Dendritic cell treated with granulocyte-macrophage colony-stimulating factor and Interleukin-4, amounts not matched to agents 40 ng/mL and 50 ng/mL, for 4 days (primary cell): ENCODE measurements at regions not wholly inside any gene's neighbourhood (a gene's known extent, or its start where the extent isn't known, plus 50 kb on each side); places are given as distances from the start of the nearest gene placed in this dataset.
"Not testable (repeated sequence)": the region's sequence is repeated elsewhere in the genome, so short reads cannot be mapped to it uniquely, and the experiment has no call there.

ENCODE experiments used
- H3K27ac Mint-ChIP-seq: one replicate; pipeline ENCODE4 v1.8.0; 2022; ENCODE audit warnings: mild to moderate bottlenecking, mixed read lengths
- H3K27me3 Mint-ChIP-seq: one replicate; pipeline ENCODE4 v1.8.0; 2022; ENCODE audit warnings: mild to moderate bottlenecking, mixed read lengths
- H3K36me3 Mint-ChIP-seq: one replicate; pipeline ENCODE4 v1.8.0; 2022; ENCODE audit warnings: low read depth, mixed read lengths
- H3K4me1 Mint-ChIP-seq: one replicate; pipeline ENCODE4 v1.8.0; 2022; ENCODE audit warnings: low read depth, mixed read lengths
- H3K4me3 Mint-ChIP-seq: one replicate; pipeline ENCODE4 v1.8.0; 2022; ENCODE audit warnings: mild to moderate bottlenecking, moderate library complexity, mixed read lengths
- H3K9me3 Mint-ChIP-seq: one replicate; pipeline ENCODE4 v1.8.0; 2022; ENCODE audit warnings: mixed read lengths
- intact Hi-C: fragments of 100-400 bp; cut with micrococcal nuclease; formaldehyde crosslinking; loops from one replicate; pipeline ENCODE4 v1.15.0; 2022

- Mint-ChIP-seq H3K36me3 (no peaks in the 10 kb centered on the region), H3K9me3 (no peaks in the 10 kb centered on the region), H3K4me3 (no peak overlapping the region), H3K27me3 (peaks cover 51% of the 10 kb centered on the region), H3K4me1 (no peaks in the 10 kb centered on the region), H3K27ac (no peak overlapping the region)
- intact Hi-C loops, result no loop called here
Observed at GRCh38 chr16:88128556-88128955, 177.3 kb downstream of the BANP start.

GRCh38 chr16:88129133-88129532, 177.9 kb downstream of the BANP start:
- intact Hi-C loops, H3K36me3 Mint-ChIP-seq, H3K9me3 Mint-ChIP-seq, H3K4me1 Mint-ChIP-seq, H3K4me3 Mint-ChIP-seq, H3K27ac Mint-ChIP-seq: not testable (repeated sequence)
- H3K27me3 Mint-ChIP-seq, result peaks cover 56% of the 10 kb centered on the region

- Mint-ChIP-seq H3K4me1 (no peaks in the 10 kb centered on the region), H3K27me3 (peaks cover 64% of the 10 kb centered on the region), H3K9me3 (no peaks in the 10 kb centered on the region), H3K36me3 (no peaks in the 10 kb centered on the region), H3K4me3 (no peak overlapping the region), H3K27ac (no peak overlapping the region)
- intact Hi-C loops, result no loop called here
Observed at GRCh38 chr16:88130016-88130415, 178.8 kb downstream of the BANP start.

GRCh38 chr16:88130681-88131080, 179.4 kb downstream of the BANP start:
- Mint-ChIP-seq H3K27ac (no peak overlapping the region), H3K9me3 (no peaks in the 10 kb centered on the region), H3K4me3 (no peak overlapping the region), H3K36me3 (no peaks in the 10 kb centered on the region), H3K4me1 (no peaks in the 10 kb centered on the region), H3K27me3 (peaks cover 69% of the 10 kb centered on the region)
- intact Hi-C loops, result no loop called here

GRCh38 chr16:88131256-88131655, 180.0 kb downstream of the BANP start:
- intact Hi-C loops, result no loop called here
- Mint-ChIP-seq H3K27me3 (peaks cover 75% of the 10 kb centered on the region), H3K27ac (no peak overlapping the region), H3K4me1 (no peaks in the 10 kb centered on the region), H3K36me3 (no peaks in the 10 kb centered on the region), H3K4me3 (no peak overlapping the region), H3K9me3 (no peaks in the 10 kb centered on the region)

GRCh38 chr16:88131966-88132365, 180.7 kb downstream of the BANP start:
- Mint-ChIP-seq H3K27ac (no peak overlapping the region), H3K27me3 (peaks cover 80% of the 10 kb centered on the region), H3K36me3 (no peaks in the 10 kb centered on the region), H3K4me3 (no peak overlapping the region), H3K4me1 (no peaks in the 10 kb centered on the region), H3K9me3 (no peaks in the 10 kb centered on the region)
- intact Hi-C loops, result no loop called here

- peaks cover 6% of the 10 kb centered on the region for H3K36me3 Mint-ChIP-seq
Observed at GRCh38 chr16:88132836-88133506, 181.7 kb downstream of the BANP start.

GRCh38 chr16:88133507-88133843, 182.2 kb downstream of the BANP start:
- intact Hi-C loops, result no loop called here
- Mint-ChIP-seq H3K9me3 (peaks cover 14% of the 10 kb centered on the region), H3K36me3 (peaks cover 6% of the 10 kb centered on the region), H3K27me3 (peaks cover 77% of the 10 kb centered on the region), H3K4me3 (no peak overlapping the region), H3K27ac (no peak overlapping the region), H3K4me1 (no peaks in the 10 kb centered on the region)

More at GRCh38 chr16:88132836-88133506, 181.7 kb downstream of the BANP start:
- Mint-ChIP-seq H3K27me3 (peaks cover 81% of the 10 kb centered on the region), H3K4me1 (no peaks in the 10 kb centered on the region), H3K27ac (no peak overlapping the region), H3K9me3 (peaks cover 9% of the 10 kb centered on the region), H3K4me3 (no peak overlapping the region)
- intact Hi-C loops, result no loop called here

- H3K27ac Mint-ChIP-seq, H3K4me3 Mint-ChIP-seq, H3K4me1 Mint-ChIP-seq, H3K36me3 Mint-ChIP-seq, intact Hi-C loops: not testable (repeated sequence)
- Mint-ChIP-seq H3K9me3 (peaks cover 19% of the 10 kb centered on the region), H3K27me3 (peaks cover 69% of the 10 kb centered on the region)
Observed at GRCh38 chr16:88134172-88134898, 183.1 kb downstream of the BANP start.

GRCh38 chr16:88134899-88135682, 183.9 kb downstream of the BANP start:
- H3K4me3 Mint-ChIP-seq, H3K27ac Mint-ChIP-seq, H3K36me3 Mint-ChIP-seq, intact Hi-C loops: not testable (repeated sequence)
- Mint-ChIP-seq H3K27me3 (peaks cover 64% of the 10 kb centered on the region), H3K4me1 (peaks cover 11% of the 10 kb centered on the region), H3K9me3 (peaks cover 19% of the 10 kb centered on the region)

GRCh38 chr16:88136211-88136713, 185.0 kb downstream of the BANP start:
- H3K27me3 Mint-ChIP-seq, result peaks cover 62% of the 10 kb centered on the region
- intact Hi-C loops, H3K27ac Mint-ChIP-seq, H3K36me3 Mint-ChIP-seq, H3K4me3 Mint-ChIP-seq: not testable (repeated sequence)
- H3K9me3 Mint-ChIP-seq, result peaks cover 19% of the 10 kb centered on the region
- peaks cover 14% of the 10 kb centered on the region for H3K4me1 Mint-ChIP-seq

- Mint-ChIP-seq H3K4me1 (peaks cover 14% of the 10 kb centered on the region), H3K27me3 (peaks cover 61% of the 10 kb centered on the region), H3K9me3 (peaks cover 19% of the 10 kb centered on the region)
- H3K27ac Mint-ChIP-seq, intact Hi-C loops, H3K4me3 Mint-ChIP-seq, H3K36me3 Mint-ChIP-seq: not testable (repeated sequence)
Observed at GRCh38 chr16:88136939-88137338, 185.7 kb downstream of the BANP start.

- H3K4me1 Mint-ChIP-seq, result peaks cover 14% of the 10 kb centered on the region
- H3K36me3 Mint-ChIP-seq, H3K4me3 Mint-ChIP-seq, intact Hi-C loops, H3K27ac Mint-ChIP-seq: not testable (repeated sequence)
- H3K9me3 Mint-ChIP-seq, result peaks cover 19% of the 10 kb centered on the region
- peaks cover 61% of the 10 kb centered on the region for H3K27me3 Mint-ChIP-seq
Observed at GRCh38 chr16:88139141-88139540, 187.9 kb downstream of the BANP start.

GRCh38 chr16:88140195-88140594, 189.0 kb downstream of the BANP start:
- intact Hi-C loops, H3K36me3 Mint-ChIP-seq, H3K4me3 Mint-ChIP-seq, H3K27ac Mint-ChIP-seq: not testable (repeated sequence)
- Mint-ChIP-seq H3K4me1 (peaks cover 14% of the 10 kb centered on the region), H3K9me3 (peaks cover 19% of the 10 kb centered on the region), H3K27me3 (peaks cover 58% of the 10 kb centered on the region)
